DND-41 (cell line): ENCODE measurements at regions not wholly inside any gene's neighbourhood (a gene's known extent, or its start where the extent isn't known, plus 50 kb on each side); places are given as distances from the start of the nearest gene placed in this dataset.

Source experiments
- EZH2 ChIP-seq: IDR thresholded peaks from 3 replicates; pipeline ENCODE4 v1.6.1; 2012; ENCODE audit warnings: borderline replicate concordance, low read depth, mild to moderate bottlenecking, moderate library complexity, low read length, inconsistent platforms; ENCODE audit not compliant: severe bottlenecking
- TF ChIP-seq, protein P1 (sequence below): IDR thresholded peaks from 2 replicates; pipeline ENCODE4 v1.5.1; 2012; ENCODE audit warnings: borderline replicate concordance, low read length, moderate library complexity, mild to moderate bottlenecking; ENCODE audit not compliant: poor library complexity, severe bottlenecking; ENCODE audit errors: extremely low read depth

GRCh38 chr6:5838656-5839396, 167.9 kb downstream of the NRN1 start:
- no peak for TF ChIP-seq EZH2
- TF ChIP-seq, protein P1, sequence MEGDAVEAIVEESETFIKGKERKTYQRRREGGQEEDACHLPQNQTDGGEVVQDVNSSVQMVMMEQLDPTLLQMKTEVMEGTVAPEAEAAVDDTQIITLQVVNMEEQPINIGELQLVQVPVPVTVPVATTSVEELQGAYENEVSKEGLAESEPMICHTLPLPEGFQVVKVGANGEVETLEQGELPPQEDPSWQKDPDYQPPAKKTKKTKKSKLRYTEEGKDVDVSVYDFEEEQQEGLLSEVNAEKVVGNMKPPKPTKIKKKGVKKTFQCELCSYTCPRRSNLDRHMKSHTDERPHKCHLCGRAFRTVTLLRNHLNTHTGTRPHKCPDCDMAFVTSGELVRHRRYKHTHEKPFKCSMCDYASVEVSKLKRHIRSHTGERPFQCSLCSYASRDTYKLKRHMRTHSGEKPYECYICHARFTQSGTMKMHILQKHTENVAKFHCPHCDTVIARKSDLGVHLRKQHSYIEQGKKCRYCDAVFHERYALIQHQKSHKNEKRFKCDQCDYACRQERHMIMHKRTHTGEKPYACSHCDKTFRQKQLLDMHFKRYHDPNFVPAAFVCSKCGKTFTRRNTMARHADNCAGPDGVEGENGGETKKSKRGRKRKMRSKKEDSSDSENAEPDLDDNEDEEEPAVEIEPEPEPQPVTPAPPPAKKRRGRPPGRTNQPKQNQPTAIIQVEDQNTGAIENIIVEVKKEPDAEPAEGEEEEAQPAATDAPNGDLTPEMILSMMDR: no peak
